CD14-positive monocyte (primary cell): ENCODE measurements at regions not wholly inside any gene's neighbourhood (a gene's known extent, or its start where the extent isn't known, plus 50 kb on each side); places are given as distances from the start of the nearest gene placed in this dataset.

Experiments used
- DNase-seq, 3 donors: peaks; one replicate each; pipeline ENCODE4 v3.0.0-alpha.2; 2011 to 2022
- H2AFZ ChIP-seq: 2 replicates; pipeline ENCODE4 v1.6.0; 2012; ENCODE audit warnings: mild to moderate bottlenecking, low read depth, low read length, inconsistent platforms; ENCODE audit not compliant: insufficient read depth, poor library complexity, severe bottlenecking
- H3K27ac ChIP-seq, 2 donors: 1 replicate in 1 of 2; 2 replicates in 1 of 2; pipeline ENCODE4 v1.5.1; 2012 to 2013; ENCODE audit warnings: low read length in 2 of 2, control low read depth in 1 of 2, inconsistent platforms in 1 of 2, low read depth in 1 of 2, mild to moderate bottlenecking in 1 of 2
- H3K27me3 ChIP-seq, 2 donors: one replicate each; pipeline versions ENCODE4 v1.6.0 to v1.6.1; 2011 to 2013; ENCODE audit warnings: low read length in 2 of 2; ENCODE audit not compliant: control insufficient read depth in 2 of 2, insufficient read depth in 2 of 2
- H3K36me3 ChIP-seq, 2 donors: replicated peaks in 1 of 2; 1 replicate in 1 of 2; 2 replicates in 1 of 2; pipeline versions ENCODE4 v1.5.1 to v1.6.1; 2012 to 2013; ENCODE audit warnings: low read length in 2 of 2, control low read depth in 1 of 2, inconsistent platforms in 1 of 2, mild to moderate bottlenecking in 1 of 2; ENCODE audit not compliant: insufficient read depth in 2 of 2, control insufficient read depth in 1 of 2
- H3K4me1 ChIP-seq, 2 donors: 1 replicate in 1 of 2; 2 replicates in 1 of 2; pipeline versions ENCODE4 v1.5.1 to v1.6.1; 2012 to 2013; ENCODE audit warnings: low read length in 2 of 2, control low read depth in 1 of 2, inconsistent platforms in 1 of 2, mild to moderate bottlenecking in 1 of 2, moderate library complexity in 1 of 2; ENCODE audit not compliant: insufficient read depth in 2 of 2, control insufficient read depth in 1 of 2
- H3K4me2 ChIP-seq: replicated peaks from 2 replicates; pipeline ENCODE3; 2012; ENCODE audit warnings: low read length, moderate library complexity, mild to moderate bottlenecking; ENCODE audit not compliant: poor library complexity, severe bottlenecking; ENCODE audit errors: extremely low read depth
- H3K4me3 ChIP-seq, 3 experiments: fragments of 200-600 bp in 1 of 3; sonication (generic) in 1 of 3; replicated peaks in 1 of 3; 1 replicate in 2 of 3; 2 replicates in 1 of 3; pipeline ENCODE4 v1.5.1; 2011 to 2013; ENCODE audit warnings: low read length in 3 of 3, mild to moderate bottlenecking in 3 of 3, control low read depth in 2 of 3, low read depth in 2 of 3, inconsistent platforms in 1 of 3, moderate library complexity in 1 of 3
- H3K79me2 ChIP-seq: 2 replicates; pipeline ENCODE4 v1.6.0; 2012; ENCODE audit warnings: mild to moderate bottlenecking, control low read depth, inconsistent platforms, low read length, moderate library complexity; ENCODE audit not compliant: insufficient read depth
- H3K9ac ChIP-seq: 2 replicates; pipeline ENCODE4 v1.6.0; 2017; ENCODE audit warnings: low read length, mild to moderate bottlenecking; ENCODE audit not compliant: insufficient read depth, poor library complexity, severe bottlenecking
- H3K9me3 ChIP-seq, 2 donors: replicated peaks in 1 of 2; 1 replicate in 1 of 2; 2 replicates in 1 of 2; pipeline versions ENCODE4 v1.5.1 to v1.6.1; 2012 to 2013; ENCODE audit warnings: low read length in 2 of 2, control low read depth in 1 of 2; ENCODE audit not compliant: control insufficient read depth in 1 of 2, insufficient read depth in 1 of 2
- H4K20me1 ChIP-seq: 2 replicates; pipeline ENCODE4 v1.6.0; 2012; ENCODE audit warnings: mild to moderate bottlenecking, low read length, control low read depth, moderate library complexity; ENCODE audit not compliant: insufficient read depth
- H3K27ac Mint-ChIP-seq, 7 donors: one replicate each; pipeline ENCODE4 v1.8.0; 2020; ENCODE audit warnings: mild to moderate bottlenecking in 7 of 7, mixed read lengths in 7 of 7, moderate library complexity in 6 of 7, inconsistent platforms in 2 of 7
- H3K27me3 Mint-ChIP-seq, 3 donors: one replicate each; pipeline ENCODE4 v1.8.0; 2021 to 2022; ENCODE audit warnings: low read depth in 3 of 3, mild to moderate bottlenecking in 3 of 3, mixed read lengths in 3 of 3, moderate library complexity in 3 of 3, inconsistent platforms in 1 of 3
- H3K36me3 Mint-ChIP-seq, 2 donors: one replicate each; pipeline ENCODE4 v1.8.0; 2020; ENCODE audit warnings: mixed read lengths in 2 of 2, inconsistent platforms in 1 of 2, mild to moderate bottlenecking in 1 of 2
- H3K4me1 Mint-ChIP-seq: one replicate; pipeline ENCODE4 v1.8.0; 2020; ENCODE audit warnings: mild to moderate bottlenecking, mixed read lengths
- H3K4me3 Mint-ChIP-seq, 2 donors: one replicate each; pipeline ENCODE4 v1.8.0; 2020; ENCODE audit warnings: mild to moderate bottlenecking in 2 of 2, mixed read lengths in 2 of 2, moderate library complexity in 1 of 2
- H3K9me3 Mint-ChIP-seq, 7 donors: one replicate each; pipeline ENCODE4 v1.8.0; 2020 to 2022; ENCODE audit warnings: mixed read lengths in 7 of 7, mild to moderate bottlenecking in 6 of 7, moderate library complexity in 6 of 7, inconsistent platforms in 2 of 7
- WGBS: methylation state at CpG from one replicate; pipeline ENCODE4 v1.1.5; 2013; ENCODE audit warnings: missing lambda C conversion rate; ENCODE audit not compliant: insufficient coverage; 5-methylcytosine and 5-hydroxymethylcytosine counted together
- intact Hi-C, 2 donors: fragments of 100-400 bp; cut with micrococcal nuclease; formaldehyde crosslinking; loops; one replicate each; pipeline versions ENCODE4 v1.15.0 to v1.15.1; 2023
- TF ChIP-seq, protein P1 (sequence below): fragments of 200-600 bp; IDR thresholded peaks from one replicate; pipeline ENCODE4 v1.8.0; 2022; ENCODE audit warnings: antibody characterized with exemption, mild to moderate bottlenecking

DNA sequence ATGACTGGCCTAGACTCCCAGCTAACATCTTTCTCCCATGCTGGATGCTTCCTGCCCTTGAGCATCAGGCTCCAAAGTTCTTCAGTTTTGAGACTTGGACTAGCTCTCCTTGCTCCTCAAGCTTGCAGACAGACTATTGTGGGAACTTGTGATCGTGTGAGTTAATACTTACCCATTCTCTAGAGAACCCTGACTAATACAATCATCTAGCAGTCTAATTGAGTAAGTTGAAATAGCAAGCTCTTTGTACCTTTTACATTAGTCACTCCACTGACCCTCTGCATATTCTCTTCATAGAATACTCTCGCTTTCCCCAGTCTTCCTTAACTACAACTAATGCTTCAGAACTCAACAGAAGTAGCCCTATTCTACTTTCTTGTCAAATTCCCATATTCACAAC is 434.6 kb upstream of the NXPH2 start:
- no peak for DNase-seq
- Mint-ChIP-seq H3K9me3 (peaks cover 0 to 11% (median 3%) of the 10 kb centered on the region in 7 donors), H3K27ac (no peak overlapping the region), H3K36me3 (no peaks in the 10 kb centered on the region), H3K27me3 (peaks cover 0 to 1% (median 0%) of the 10 kb centered on the region in 3 donors), H3K4me3 (no peak overlapping the region), H3K4me1 (no peaks in the 10 kb centered on the region)
- intact Hi-C loops, result no loop called here
- Histone ChIP-seq H3K4me2 (no peak overlapping the region), H3K27me3 (no peaks in the 10 kb centered on the region), H3K36me3 (no peaks in the 10 kb centered on the region), H3K27ac (no peak overlapping the region), H2AFZ (no peak overlapping the region), H3K9ac (no peak overlapping the region), H4K20me1 (no peaks in the 10 kb centered on the region), H3K4me3 (no peak overlapping the region), H3K9me3 (no peaks in the 10 kb centered on the region), H3K4me1 (no peaks in the 10 kb centered on the region), H3K79me2 (no peaks in the 10 kb centered on the region)
- TF ChIP-seq, protein P1, sequence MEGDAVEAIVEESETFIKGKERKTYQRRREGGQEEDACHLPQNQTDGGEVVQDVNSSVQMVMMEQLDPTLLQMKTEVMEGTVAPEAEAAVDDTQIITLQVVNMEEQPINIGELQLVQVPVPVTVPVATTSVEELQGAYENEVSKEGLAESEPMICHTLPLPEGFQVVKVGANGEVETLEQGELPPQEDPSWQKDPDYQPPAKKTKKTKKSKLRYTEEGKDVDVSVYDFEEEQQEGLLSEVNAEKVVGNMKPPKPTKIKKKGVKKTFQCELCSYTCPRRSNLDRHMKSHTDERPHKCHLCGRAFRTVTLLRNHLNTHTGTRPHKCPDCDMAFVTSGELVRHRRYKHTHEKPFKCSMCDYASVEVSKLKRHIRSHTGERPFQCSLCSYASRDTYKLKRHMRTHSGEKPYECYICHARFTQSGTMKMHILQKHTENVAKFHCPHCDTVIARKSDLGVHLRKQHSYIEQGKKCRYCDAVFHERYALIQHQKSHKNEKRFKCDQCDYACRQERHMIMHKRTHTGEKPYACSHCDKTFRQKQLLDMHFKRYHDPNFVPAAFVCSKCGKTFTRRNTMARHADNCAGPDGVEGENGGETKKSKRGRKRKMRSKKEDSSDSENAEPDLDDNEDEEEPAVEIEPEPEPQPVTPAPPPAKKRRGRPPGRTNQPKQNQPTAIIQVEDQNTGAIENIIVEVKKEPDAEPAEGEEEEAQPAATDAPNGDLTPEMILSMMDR, result no peak
- WGBS, result no CpG with 5 or more reads among the region's 2 CpGs

DNA sequence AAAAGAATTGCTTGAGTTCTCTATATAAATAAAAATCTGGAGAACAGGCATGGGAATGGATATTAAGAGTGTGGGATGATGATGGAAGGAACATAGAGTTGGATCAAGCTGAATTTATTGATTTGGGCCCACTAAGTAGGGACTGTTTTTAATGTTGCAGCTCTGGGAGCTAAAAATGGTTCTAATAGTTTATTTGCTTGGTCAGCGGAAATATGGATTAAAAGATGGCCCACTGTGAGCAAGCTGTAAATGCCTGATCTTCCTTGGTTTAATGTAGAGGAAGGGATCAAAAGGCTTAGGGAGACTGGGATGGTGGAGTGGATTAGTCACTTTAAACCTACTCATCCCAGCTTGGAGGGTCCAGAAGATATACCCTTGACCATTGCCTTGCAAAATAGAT is 429.4 kb upstream of the NXPH2 start:
- no peak overlapping the region for H3K27ac Mint-ChIP-seq
- Histone ChIP-seq H3K27me3 (no peaks in the 10 kb centered on the region), H3K4me3 (no peak overlapping the region), H3K9ac (no peak overlapping the region), H4K20me1 (no peaks in the 10 kb centered on the region), H2AFZ (no peak overlapping the region), H3K4me2 (no peak overlapping the region), H3K27ac (no peak overlapping the region), H3K9me3 (peaks cover 0 to 2% of the 10 kb centered on the region in 2 donors), H3K36me3 (no peaks in the 10 kb centered on the region), H3K4me1 (no peaks in the 10 kb centered on the region), H3K79me2 (no peaks in the 10 kb centered on the region)
- peaks cover 0 to 14% (median 4%) of the 10 kb centered on the region in 7 donors for H3K9me3 Mint-ChIP-seq
- H3K27me3 Mint-ChIP-seq, result no peaks in the 10 kb centered on the region
- DNase-seq, result no peak
- intact Hi-C loops, result no loop called here
- no peaks in the 10 kb centered on the region for H3K4me1 Mint-ChIP-seq
- H3K36me3 Mint-ChIP-seq, result no peaks in the 10 kb centered on the region
- TF ChIP-seq, protein P1, result no peak
- WGBS, result no CpG with 5 or more reads among the region's 1 CpG
- H3K4me3 Mint-ChIP-seq, result no peak overlapping the region
